T-helper 2 cell treated with Interferon-gamma antibody and Interleukin-4, amounts not matched to agents 5 μg/mL and 100 μg/mL, for 36 hours (primary cell): ENCODE measurements at regions not wholly inside any gene's neighbourhood (a gene's known extent, or its start where the extent isn't known, plus 50 kb on each side); places are given as distances from the start of the nearest gene placed in this dataset.

Source experiments
- DNase-seq: peaks from one replicate; pipeline ENCODE4 v3.0.0; 2021; ENCODE audit warnings: low spot score
- H3K27ac Mint-ChIP-seq: one replicate; pipeline ENCODE4 v1.8.0; 2021; ENCODE audit warnings: mild to moderate bottlenecking, mixed read lengths
- H3K27me3 Mint-ChIP-seq: one replicate; pipeline ENCODE4 v1.8.0; 2021; ENCODE audit warnings: low read depth, mixed read lengths
- H3K36me3 Mint-ChIP-seq: one replicate; pipeline ENCODE4 v1.8.0; 2021; ENCODE audit warnings: low read depth, mixed read lengths
- H3K4me1 Mint-ChIP-seq: one replicate; pipeline ENCODE4 v1.8.0; 2021; ENCODE audit warnings: low read depth, mixed read lengths
- H3K4me3 Mint-ChIP-seq: one replicate; pipeline ENCODE4 v1.8.0; 2022; ENCODE audit warnings: mild to moderate bottlenecking, moderate library complexity, mixed read lengths
- H3K9me3 Mint-ChIP-seq: one replicate; pipeline ENCODE4 v1.8.0; 2021; ENCODE audit warnings: mixed read lengths

GRCh38 chr18:41579185-41579584 is 375.8 kb upstream of the PIK3C3 start:
- H3K27ac Mint-ChIP-seq: no peak overlapping the region
- no peaks in the 10 kb centered on the region for H3K27me3 Mint-ChIP-seq
- H3K36me3 Mint-ChIP-seq: no peaks in the 10 kb centered on the region
- H3K4me3 Mint-ChIP-seq: no peak overlapping the region
- no peak for DNase-seq
- H3K4me1 Mint-ChIP-seq: no peaks in the 10 kb centered on the region
- no peaks in the 10 kb centered on the region for H3K9me3 Mint-ChIP-seq

- Mint-ChIP-seq H3K27me3 (no peaks in the 10 kb centered on the region), H3K36me3 (no peaks in the 10 kb centered on the region), H3K4me3 (no peak overlapping the region), H3K9me3 (no peaks in the 10 kb centered on the region), H3K4me1 (no peaks in the 10 kb centered on the region), H3K27ac (no peak overlapping the region)
- DNase-seq: no peak
Measured at GRCh38 chr18:41577529-41577928, 377.5 kb upstream of the PIK3C3 start.

- Mint-ChIP-seq H3K36me3 (no peaks in the 10 kb centered on the region), H3K4me3 (no peak overlapping the region), H3K27me3 (no peaks in the 10 kb centered on the region), H3K4me1 (no peaks in the 10 kb centered on the region), H3K27ac (no peak overlapping the region), H3K9me3 (no peaks in the 10 kb centered on the region)
- no peak for DNase-seq
Measured at GRCh38 chr18:41576643-41577042, 378.4 kb upstream of the PIK3C3 start.

- no peaks in the 10 kb centered on the region for H3K27me3 Mint-ChIP-seq
- DNase-seq: no peak
- H3K27ac Mint-ChIP-seq: no peak overlapping the region
- H3K4me3 Mint-ChIP-seq: no peak overlapping the region
- no peaks in the 10 kb centered on the region for H3K36me3 Mint-ChIP-seq
- no peaks in the 10 kb centered on the region for H3K9me3 Mint-ChIP-seq
- no peaks in the 10 kb centered on the region for H3K4me1 Mint-ChIP-seq
Measured at GRCh38 chr18:41569867-41570266, 385.2 kb upstream of the PIK3C3 start.

- no peaks in the 10 kb centered on the region for H3K27me3 Mint-ChIP-seq
- H3K9me3 Mint-ChIP-seq: no peaks in the 10 kb centered on the region
- no peaks in the 10 kb centered on the region for H3K4me1 Mint-ChIP-seq
- H3K27ac Mint-ChIP-seq: no peak overlapping the region
- DNase-seq: no peak
- H3K4me3 Mint-ChIP-seq: no peak overlapping the region
- no peaks in the 10 kb centered on the region for H3K36me3 Mint-ChIP-seq
Measured at GRCh38 chr18:41561961-41562360, 393.1 kb upstream of the PIK3C3 start.

GRCh38 chr18:41558715-41559114 is 396.3 kb upstream of the PIK3C3 start:
- H3K9me3 Mint-ChIP-seq: no peaks in the 10 kb centered on the region
- no peak for DNase-seq
- no peaks in the 10 kb centered on the region for H3K4me1 Mint-ChIP-seq
- no peak overlapping the region for H3K27ac Mint-ChIP-seq
- H3K36me3 Mint-ChIP-seq: no peaks in the 10 kb centered on the region
- H3K4me3 Mint-ChIP-seq: no peak overlapping the region
- no peaks in the 10 kb centered on the region for H3K27me3 Mint-ChIP-seq

- H3K4me3 Mint-ChIP-seq: no peak overlapping the region
- H3K9me3 Mint-ChIP-seq: peaks cover 3% of the 10 kb centered on the region
- H3K27me3 Mint-ChIP-seq: no peaks in the 10 kb centered on the region
- no peak for DNase-seq
- H3K27ac Mint-ChIP-seq: no peak overlapping the region
- H3K36me3 Mint-ChIP-seq: no peaks in the 10 kb centered on the region
- H3K4me1 Mint-ChIP-seq: no peaks in the 10 kb centered on the region
Measured at GRCh38 chr18:41553716-41554115, 401.3 kb upstream of the PIK3C3 start.

- Mint-ChIP-seq H3K36me3 (no peaks in the 10 kb centered on the region), H3K27ac (no peak overlapping the region)
Measured at GRCh38 chr18:41548521-41549260, 406.3 kb upstream of the PIK3C3 start.

GRCh38 chr18:41545091-41545888 is 409.7 kb upstream of the PIK3C3 start:
- no peaks in the 10 kb centered on the region for H3K4me1 Mint-ChIP-seq
- H3K27me3 Mint-ChIP-seq: no peaks in the 10 kb centered on the region
- H3K27ac Mint-ChIP-seq: no peak overlapping the region
- no peak for DNase-seq
- H3K4me3 Mint-ChIP-seq: no peak overlapping the region
- H3K36me3 Mint-ChIP-seq: no peaks in the 10 kb centered on the region
- peaks cover 3% of the 10 kb centered on the region for H3K9me3 Mint-ChIP-seq

More at GRCh38 chr18:41548521-41549260, 406.3 kb upstream of the PIK3C3 start:
- Mint-ChIP-seq H3K4me1 (no peaks in the 10 kb centered on the region), H3K4me3 (no peak overlapping the region), H3K9me3 (peaks cover 3% of the 10 kb centered on the region), H3K27me3 (no peaks in the 10 kb centered on the region)
- DNase-seq: no peak

- DNase-seq: no peak
- Mint-ChIP-seq H3K9me3 (no peaks in the 10 kb centered on the region), H3K27ac (no peak overlapping the region), H3K36me3 (no peaks in the 10 kb centered on the region), H3K4me1 (no peaks in the 10 kb centered on the region), H3K4me3 (no peak overlapping the region), H3K27me3 (no peaks in the 10 kb centered on the region)
Measured at GRCh38 chr18:41543815-41544214, 411.2 kb upstream of the PIK3C3 start.

- no peak overlapping the region for H3K4me3 Mint-ChIP-seq
- no peak for DNase-seq
- H3K27ac Mint-ChIP-seq: no peak overlapping the region
- no peaks in the 10 kb centered on the region for H3K27me3 Mint-ChIP-seq
- H3K4me1 Mint-ChIP-seq: no peaks in the 10 kb centered on the region
- H3K9me3 Mint-ChIP-seq: no peaks in the 10 kb centered on the region
- no peaks in the 10 kb centered on the region for H3K36me3 Mint-ChIP-seq
Measured at GRCh38 chr18:41540237-41540871, 414.7 kb upstream of the PIK3C3 start.

GRCh38 chr18:41538751-41539150 is 416.3 kb upstream of the PIK3C3 start:
- Mint-ChIP-seq H3K27me3 (no peaks in the 10 kb centered on the region), H3K27ac (no peak overlapping the region), H3K9me3 (peaks cover 4% of the 10 kb centered on the region), H3K36me3 (no peaks in the 10 kb centered on the region), H3K4me3 (no peak overlapping the region), H3K4me1 (no peaks in the 10 kb centered on the region)
- DNase-seq: no peak

GRCh38 chr18:41537666-41538065 is 417.4 kb upstream of the PIK3C3 start:
- peaks cover 4% of the 10 kb centered on the region for H3K9me3 Mint-ChIP-seq
- no peaks in the 10 kb centered on the region for H3K36me3 Mint-ChIP-seq
- no peak overlapping the region for H3K4me3 Mint-ChIP-seq
- no peaks in the 10 kb centered on the region for H3K4me1 Mint-ChIP-seq
- no peak overlapping the region for H3K27ac Mint-ChIP-seq
- no peaks in the 10 kb centered on the region for H3K27me3 Mint-ChIP-seq
- no peak for DNase-seq

- Mint-ChIP-seq H3K9me3 (peaks cover 13% of the 10 kb centered on the region), H3K4me1 (no peaks in the 10 kb centered on the region), H3K27me3 (no peaks in the 10 kb centered on the region), H3K4me3 (no peak overlapping the region), H3K27ac (no peak overlapping the region), H3K36me3 (no peaks in the 10 kb centered on the region)
- DNase-seq: no peak
Measured at GRCh38 chr18:41532344-41533086, 422.5 kb upstream of the PIK3C3 start.
